A204.1 (cell line): ENCODE measurements at regions not wholly inside any gene's neighbourhood (a gene's known extent, or its start where the extent isn't known, plus 50 kb on each side); places are given as distances from the start of the nearest gene placed in this dataset.

ENCODE experiments used
- FAIRE-seq: peaks from 2 replicates; lab custom pipeline; 2012; peaks lifted over from hg19 to GRCh38; lab: Jason Lieb, UNC

- FAIRE-seq: no peak
Observed at GRCh38 chr9:2317591-2317990, 302.4 kb downstream of the SMARCA2 start.

- FAIRE-seq: no peak
Observed at GRCh38 chr9:2319421-2319820, 302.2 kb upstream of the VLDLR start.

- FAIRE-seq: no peak
Observed at GRCh38 chr9:2320114-2320513, 301.5 kb upstream of the VLDLR start.

- no peak for FAIRE-seq
Observed at GRCh38 chr9:2320632-2321031, 301.0 kb upstream of the VLDLR start.

GRCh38 chr9:2321523-2322148 is 300.0 kb upstream of the VLDLR start:
- FAIRE-seq: no peak

- FAIRE-seq: no peak
Observed at GRCh38 chr9:2324742-2325141, 296.8 kb upstream of the VLDLR start.

GRCh38 chr9:2332663-2333062 is 288.9 kb upstream of the VLDLR start:
- FAIRE-seq: no peak

- FAIRE-seq: no peak
Observed at GRCh38 chr9:2335260-2335659, 286.3 kb upstream of the VLDLR start.

GRCh38 chr9:2336055-2336454 is 285.5 kb upstream of the VLDLR start:
- no peak for FAIRE-seq

- no peak for FAIRE-seq
Observed at GRCh38 chr9:2337131-2337530, 284.5 kb upstream of the VLDLR start.

- no peak for FAIRE-seq
Observed at GRCh38 chr9:2337627-2338026, 284.0 kb upstream of the VLDLR start.

- no peak for FAIRE-seq
Observed at GRCh38 chr9:2338777-2339365, 282.7 kb upstream of the VLDLR start.

- no peak for FAIRE-seq
Observed at GRCh38 chr9:2339416-2339815, 282.2 kb upstream of the VLDLR start.

- no peak for FAIRE-seq
Observed at GRCh38 chr9:2340046-2340760, 281.4 kb upstream of the VLDLR start.

GRCh38 chr9:2341126-2341525 is 280.5 kb upstream of the VLDLR start:
- FAIRE-seq: no peak

- no peak for FAIRE-seq
Observed at GRCh38 chr9:2341956-2342355, 279.6 kb upstream of the VLDLR start.

- FAIRE-seq: no peak
Observed at GRCh38 chr9:2343756-2344155, 277.8 kb upstream of the VLDLR start.

- no peak for FAIRE-seq
Observed at GRCh38 chr9:2344436-2344835, 277.2 kb upstream of the VLDLR start.

- no peak for FAIRE-seq
Observed at GRCh38 chr9:2345013-2345412, 276.6 kb upstream of the VLDLR start.

- FAIRE-seq: no peak
Observed at GRCh38 chr9:2346277-2346913, 275.2 kb upstream of the VLDLR start.

- no peak for FAIRE-seq
Observed at GRCh38 chr9:2351324-2351723, 270.3 kb upstream of the VLDLR start.

GRCh38 chr9:2354216-2354615 is 267.4 kb upstream of the VLDLR start:
- FAIRE-seq: no peak
